Astrocyte (in vitro differentiated cells and primary cell): ENCODE measurements at regions not wholly inside any gene's neighbourhood (a gene's known extent, or its start where the extent isn't known, plus 50 kb on each side); places are given as distances from the start of the nearest gene placed in this dataset.

ENCODE experiments used
- DNase-seq: peaks from one replicate; pipeline ENCODE4 v3.0.0-alpha.2; 2010; ENCODE audit warnings: low read depth
- FAIRE-seq: peaks from 2 replicates; lab custom pipeline; 2011; peaks lifted over from hg19 to GRCh38; lab: Jason Lieb, UNC
- H2AFZ ChIP-seq: 2 replicates; pipeline ENCODE4 v1.6.0; 2012; ENCODE audit warnings: low read depth, low read length, inconsistent platforms
- H3K27ac ChIP-seq: 2 replicates; pipeline ENCODE4 v1.5.1; 2011; ENCODE audit warnings: low read depth, low read length, inconsistent platforms
- H3K27me3 ChIP-seq: 2 replicates; pipeline ENCODE4 v1.6.0; 2011; ENCODE audit warnings: low read length, inconsistent platforms; ENCODE audit not compliant: insufficient read depth
- H3K36me3 ChIP-seq: 2 replicates; pipeline ENCODE4 v1.5.1; 2011; ENCODE audit warnings: low read length, inconsistent platforms; ENCODE audit not compliant: insufficient read depth
- H3K4me1 ChIP-seq: 2 replicates; pipeline ENCODE4 v1.5.1; 2011; ENCODE audit warnings: low read length, inconsistent platforms; ENCODE audit not compliant: insufficient read depth
- H3K4me2 ChIP-seq: 2 replicates; pipeline ENCODE4 v1.6.0; 2012; ENCODE audit warnings: low read length, inconsistent platforms
- H3K4me3 ChIP-seq: 2 replicates; pipeline ENCODE4 v1.5.1; 2011; ENCODE audit warnings: low read depth, mild to moderate bottlenecking, low read length, inconsistent platforms; ENCODE audit not compliant: insufficient read depth
- H3K79me2 ChIP-seq: 2 replicates; pipeline ENCODE4 v1.6.0; 2012; ENCODE audit warnings: mild to moderate bottlenecking, low read length, inconsistent platforms; ENCODE audit not compliant: insufficient read depth
- H3K9ac ChIP-seq: 2 replicates; pipeline ENCODE4 v1.6.0; 2012; ENCODE audit warnings: mild to moderate bottlenecking, low read length, inconsistent platforms
- H3K9me3 ChIP-seq: 2 replicates; pipeline ENCODE4 v1.5.1; 2012; ENCODE audit warnings: low read depth, mild to moderate bottlenecking, low read length, inconsistent platforms; ENCODE audit not compliant: insufficient read depth
- H4K20me1 ChIP-seq: 2 replicates; pipeline ENCODE4 v1.6.0; 2012; ENCODE audit warnings: low read length, inconsistent platforms; ENCODE audit not compliant: insufficient read depth
- H3K27ac Mint-ChIP-seq: one replicate; pipeline ENCODE4 v1.8.0; 2021; ENCODE audit warnings: mild to moderate bottlenecking, mixed read lengths; ENCODE audit not compliant: unreplicated experiment
- H3K27me3 Mint-ChIP-seq: one replicate; pipeline ENCODE4 v1.8.0; 2021; ENCODE audit warnings: low read depth, mixed read lengths; ENCODE audit not compliant: unreplicated experiment
- H3K36me3 Mint-ChIP-seq: one replicate; pipeline ENCODE4 v1.8.0; 2021; ENCODE audit warnings: low read depth, mixed read lengths; ENCODE audit not compliant: unreplicated experiment
- H3K4me1 Mint-ChIP-seq: one replicate; pipeline ENCODE4 v1.8.0; 2021; ENCODE audit warnings: low read depth, mixed read lengths; ENCODE audit not compliant: unreplicated experiment
- H3K4me3 Mint-ChIP-seq: one replicate; pipeline ENCODE4 v1.8.0; 2021; ENCODE audit warnings: mild to moderate bottlenecking, moderate library complexity, mixed read lengths; ENCODE audit not compliant: unreplicated experiment
- H3K9me3 Mint-ChIP-seq: one replicate; pipeline ENCODE4 v1.8.0; 2021; ENCODE audit warnings: mild to moderate bottlenecking, mixed read lengths; ENCODE audit not compliant: unreplicated experiment
- CTCF ChIP-seq: IDR thresholded peaks from 2 replicates; pipeline ENCODE4 v1.5.1; 2011; ENCODE audit warnings: low read depth, mild to moderate bottlenecking, inconsistent platforms, low read length, moderate library complexity; ENCODE audit not compliant: insufficient read depth
- EZH2 ChIP-seq: IDR thresholded peaks from 2 replicates; pipeline ENCODE4 v1.6.1; 2012; ENCODE audit warnings: mild to moderate bottlenecking, low read length, inconsistent platforms; ENCODE audit not compliant: insufficient read depth

GRCh38 chr15:70337277-70338186 is 239.8 kb upstream of the TLE3 start:
- Mint-ChIP-seq H3K27ac (no peak overlapping the region), H3K4me3 (no peak overlapping the region), H3K9me3 (peaks cover 31% of the 10 kb centered on the region), H3K36me3 (no peaks in the 10 kb centered on the region), H3K27me3 (peaks cover 20% of the 10 kb centered on the region), H3K4me1 (peaks cover 12% of the 10 kb centered on the region)
- Histone ChIP-seq H2AFZ (no peak overlapping the region), H3K9ac (no peak overlapping the region), H3K4me3 (no peak overlapping the region), H3K4me2 (no peak overlapping the region), H3K79me2 (no peaks in the 10 kb centered on the region), H3K27me3 (peaks cover 9% of the 10 kb centered on the region), H3K27ac (no peak overlapping the region), H4K20me1 (no peaks in the 10 kb centered on the region), H3K4me1 (peaks cover 6% of the 10 kb centered on the region), H3K36me3 (no peaks in the 10 kb centered on the region), H3K9me3 (peaks cover 5% of the 10 kb centered on the region)
- TF ChIP-seq CTCF (no peak), EZH2 (no peak)
- DNase-seq (no peak), FAIRE-seq (no peak)

GRCh38 chr15:70336425-70337009 is 238.8 kb upstream of the TLE3 start:
- Histone ChIP-seq H3K79me2 (no peaks in the 10 kb centered on the region), H3K36me3 (no peaks in the 10 kb centered on the region), H2AFZ (no peak overlapping the region), H3K27ac (no peak overlapping the region), H3K4me1 (peaks cover 6% of the 10 kb centered on the region), H4K20me1 (no peaks in the 10 kb centered on the region), H3K9me3 (peaks cover 5% of the 10 kb centered on the region), H3K27me3 (peaks cover 6% of the 10 kb centered on the region), H3K4me3 (no peak overlapping the region), H3K9ac (no peak overlapping the region), H3K4me2 (no peak overlapping the region)
- TF ChIP-seq EZH2 (no peak), CTCF (no peak)
- H3K36me3 Mint-ChIP-seq: no peaks in the 10 kb centered on the region
- H3K27me3 Mint-ChIP-seq: peaks cover 13% of the 10 kb centered on the region
- DNase-seq (no peak), FAIRE-seq (no peak)
- H3K4me1 Mint-ChIP-seq: peaks cover 12% of the 10 kb centered on the region
- H3K9me3 Mint-ChIP-seq: peaks cover 31% of the 10 kb centered on the region
- no peak overlapping the region for H3K4me3 Mint-ChIP-seq
- no peak overlapping the region for H3K27ac Mint-ChIP-seq

DNA sequence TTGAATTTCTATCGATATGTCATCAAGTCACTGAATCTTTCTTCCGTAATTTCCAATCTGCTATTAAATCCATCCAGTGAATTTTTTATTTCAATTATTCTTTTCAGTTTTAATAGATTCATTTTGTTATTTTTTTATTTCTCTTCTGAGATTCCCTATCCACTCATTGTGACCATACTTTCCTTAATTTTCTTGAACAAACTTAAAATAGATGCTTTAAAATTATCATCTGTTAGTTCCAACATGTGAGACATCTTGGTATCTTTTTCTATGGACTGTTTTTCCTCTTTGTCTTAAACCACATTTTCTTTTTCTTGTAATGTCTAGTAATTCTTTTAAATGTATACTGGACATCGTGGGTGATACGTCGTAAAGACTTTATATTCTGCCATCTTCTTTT is 236.6 kb upstream of the TLE3 start:
- Histone ChIP-seq H3K27me3 (peaks cover 6% of the 10 kb centered on the region), H3K4me3 (no peak overlapping the region), H4K20me1 (no peaks in the 10 kb centered on the region), H3K9ac (no peak overlapping the region), H2AFZ (no peak overlapping the region), H3K4me1 (no peaks in the 10 kb centered on the region), H3K9me3 (peaks cover 5% of the 10 kb centered on the region), H3K36me3 (no peaks in the 10 kb centered on the region), H3K79me2 (no peaks in the 10 kb centered on the region), H3K4me2 (no peak overlapping the region), H3K27ac (no peak overlapping the region)
- TF ChIP-seq EZH2 (no peak), CTCF (no peak)
- FAIRE-seq (no peak), DNase-seq (no peak)
- Mint-ChIP-seq H3K36me3 (no peaks in the 10 kb centered on the region), H3K27ac (no peak overlapping the region), H3K4me3 (no peak overlapping the region), H3K27me3 (peaks cover 13% of the 10 kb centered on the region), H3K9me3 (peaks cover 35% of the 10 kb centered on the region), H3K4me1 (no peaks in the 10 kb centered on the region)
